ENCODE measurements at regions not wholly inside any gene's neighbourhood (a gene's known extent, or its start where the extent isn't known, plus 50 kb on each side); places are given as distances from the start of the nearest gene placed in this dataset.

DNA sequence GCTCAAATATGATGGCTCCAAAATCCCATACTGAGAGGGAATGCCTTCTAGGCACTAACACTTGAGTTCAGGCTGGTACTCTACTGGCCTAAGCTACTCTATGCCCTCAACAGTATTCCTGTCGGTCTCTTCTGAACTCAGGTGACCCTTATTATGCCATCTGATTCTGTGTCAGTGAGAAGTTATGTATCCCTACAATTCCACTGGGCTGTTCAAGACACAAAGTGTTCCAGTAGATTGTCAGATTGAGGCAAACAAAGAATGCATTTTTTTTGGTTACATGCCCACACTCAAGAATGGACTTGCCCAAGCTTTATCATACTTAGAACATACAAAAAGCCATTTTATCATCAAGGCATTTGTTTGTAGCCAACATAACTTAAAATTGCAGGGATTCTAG is 553.8 kb upstream of the PRMT6 start:
- Mint-ChIP-seq H3K9me3 (peaks cover 9 to 24% (median 18%) of the 10 kb centered on the region in 6 donors), H3K4me1 (no peaks in the 10 kb centered on the region), H3K4me3 (no peak overlapping the region), H3K36me3 (peaks cover 0 to 4% (median 0%) of the 10 kb centered on the region in 3 donors), H3K27ac (no peak overlapping the region), H3K27me3 (ENCODE audit: low read depth in 3 of 3) (no peaks in the 10 kb centered on the region)
- DNase-seq: no peak

DNA sequence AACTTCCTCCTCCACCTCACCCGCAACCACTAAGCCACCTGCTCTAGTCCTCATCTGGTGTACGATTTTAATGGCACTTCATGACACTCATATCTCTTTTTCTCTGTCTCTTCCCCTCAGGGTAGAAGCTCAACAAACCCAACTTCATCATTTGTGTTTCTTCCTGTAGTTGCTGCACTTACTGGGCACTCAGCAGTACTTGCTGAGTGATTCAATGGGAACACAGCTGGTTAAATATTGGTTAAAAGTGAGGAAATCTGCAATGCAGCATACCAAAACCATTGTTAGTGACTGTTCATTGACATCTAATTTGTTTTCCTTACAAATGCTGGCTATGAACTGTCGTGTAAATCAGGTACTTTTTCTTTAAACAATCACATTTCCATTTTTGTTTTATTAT is 541.1 kb upstream of the PRMT6 start:
- H3K36me3 Mint-ChIP-seq: no peaks in the 10 kb centered on the region
- peaks cover 3 to 24% (median 17%) of the 10 kb centered on the region in 6 donors for H3K9me3 Mint-ChIP-seq
- H3K27ac Mint-ChIP-seq: no peak overlapping the region
- no peak overlapping the region for H3K4me3 Mint-ChIP-seq
- H3K27me3 Mint-ChIP-seq (ENCODE audit: low read depth in 3 of 3): no peaks in the 10 kb centered on the region
- H3K4me1 Mint-ChIP-seq: no peaks in the 10 kb centered on the region
- DNase-seq: no peak

DNA sequence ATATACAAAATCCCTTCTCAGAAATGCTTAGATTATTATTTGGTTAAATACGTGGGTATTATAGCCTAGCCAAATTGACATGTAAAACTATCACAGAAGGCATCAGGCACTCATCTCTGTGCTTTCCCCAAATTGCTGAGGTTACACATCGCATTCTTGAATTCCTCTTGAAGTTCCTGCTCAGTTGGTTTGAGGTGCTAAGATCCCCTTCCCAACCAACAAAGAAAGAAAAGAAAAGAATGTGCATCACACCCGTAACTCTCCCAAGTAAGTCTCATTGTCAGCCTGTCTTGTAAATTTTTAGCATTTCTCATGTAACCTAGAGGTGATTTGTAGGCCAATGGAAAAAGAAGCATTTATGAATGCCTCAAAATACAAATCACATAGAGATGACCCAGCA is 539.2 kb upstream of the PRMT6 start:
- no peaks in the 10 kb centered on the region for H3K4me1 Mint-ChIP-seq
- no peak overlapping the region for H3K4me3 Mint-ChIP-seq
- peaks cover 3 to 20% (median 11%) of the 10 kb centered on the region in 6 donors for H3K9me3 Mint-ChIP-seq
- no peaks in the 10 kb centered on the region for H3K27me3 Mint-ChIP-seq (ENCODE audit: low read depth in 3 of 3)
- H3K27ac Mint-ChIP-seq: no peak overlapping the region
- no peaks in the 10 kb centered on the region for H3K36me3 Mint-ChIP-seq
- no peak for DNase-seq

- H3K9me3 Mint-ChIP-seq: peaks cover 3 to 45% (median 12%) of the 10 kb centered on the region in 6 donors
- H3K4me1 Mint-ChIP-seq: no peaks in the 10 kb centered on the region
- H3K27ac Mint-ChIP-seq: no peak overlapping the region
- H3K36me3 Mint-ChIP-seq: no peaks in the 10 kb centered on the region
- no peak for DNase-seq
- peaks cover 0 to 3% (median 0%) of the 10 kb centered on the region in 3 donors for H3K27me3 Mint-ChIP-seq (ENCODE audit: low read depth in 3 of 3)
- H3K4me3 Mint-ChIP-seq: no peak overlapping the region
Measured at GRCh38 chr1:106523497-106523896, 533.0 kb upstream of the PRMT6 start.

DNA sequence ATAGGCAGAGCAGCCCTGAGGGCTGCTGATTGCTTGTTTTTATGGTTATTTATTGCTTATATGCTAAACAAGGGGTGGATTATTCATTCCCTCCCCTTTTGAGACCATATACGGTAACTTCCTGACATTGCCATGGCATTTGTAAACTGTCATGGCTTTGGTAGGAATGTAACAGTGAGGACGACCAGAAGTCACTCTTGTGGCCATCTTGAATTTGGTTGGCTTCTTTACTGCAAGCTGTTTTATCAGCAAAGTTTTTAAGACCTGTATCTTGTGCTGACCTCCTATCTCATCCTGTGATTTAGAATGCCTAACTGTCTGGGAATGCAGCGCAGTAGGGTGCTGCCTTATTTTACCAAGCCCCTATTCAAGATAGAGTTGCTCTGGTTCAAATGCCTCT is 531.8 kb upstream of the PRMT6 start:
- no peak for DNase-seq
- no peak overlapping the region for H3K4me3 Mint-ChIP-seq
- no peaks in the 10 kb centered on the region for H3K4me1 Mint-ChIP-seq
- H3K27ac Mint-ChIP-seq: no peak overlapping the region
- H3K27me3 Mint-ChIP-seq (ENCODE audit: low read depth in 3 of 3): peaks cover 0 to 3% (median 0%) of the 10 kb centered on the region in 3 donors
- H3K9me3 Mint-ChIP-seq: peaks cover under 1 to 55% (median 20%) of the 10 kb centered on the region in 6 donors
- H3K36me3 Mint-ChIP-seq: peaks cover 0 to 1% (median 0%) of the 10 kb centered on the region in 3 donors

DNA sequence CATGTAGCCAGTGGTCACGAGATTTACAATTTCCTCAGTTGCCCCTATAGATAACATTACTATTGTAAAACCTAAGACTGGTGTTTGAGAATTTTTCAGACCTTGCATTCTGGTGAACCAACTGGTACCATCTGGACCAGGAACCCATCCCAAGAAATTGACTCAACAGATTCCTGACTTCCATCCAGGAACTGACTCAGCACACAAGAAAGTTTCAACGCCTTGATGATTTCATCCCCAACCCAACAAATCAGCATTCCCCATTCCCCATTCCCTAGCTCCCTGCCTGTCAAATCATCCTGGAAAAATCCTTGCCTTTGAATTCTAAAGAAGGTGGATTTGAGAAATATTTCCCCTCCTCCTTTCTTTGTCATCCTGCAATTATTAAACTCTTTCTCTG is 529.8 kb upstream of the PRMT6 start:
- Mint-ChIP-seq H3K36me3 (peaks cover 0 to 3% (median 0%) of the 10 kb centered on the region in 3 donors), H3K27me3 (ENCODE audit: low read depth in 3 of 3) (peaks cover 0 to 3% (median 0%) of the 10 kb centered on the region in 3 donors), H3K4me1 (no peaks in the 10 kb centered on the region), H3K4me3 (no peak overlapping the region), H3K9me3 (peaks cover 5 to 59% (median 31%) of the 10 kb centered on the region in 6 donors), H3K27ac (no peak overlapping the region)
- DNase-seq: no peak

- peaks cover 0 to 2% (median 0%) of the 10 kb centered on the region in 3 donors for H3K36me3 Mint-ChIP-seq
- DNase-seq: no peak
- no peak overlapping the region for H3K27ac Mint-ChIP-seq
- peaks cover 0 to 5% (median 2%) of the 10 kb centered on the region in 3 donors for H3K27me3 Mint-ChIP-seq (ENCODE audit: low read depth in 3 of 3)
- H3K4me1 Mint-ChIP-seq: no peaks in the 10 kb centered on the region
- H3K9me3 Mint-ChIP-seq: peaks cover 9 to 35% (median 27%) of the 10 kb centered on the region in 6 donors
- no peak overlapping the region for H3K4me3 Mint-ChIP-seq
Measured at GRCh38 chr1:106534612-106535011, 521.9 kb upstream of the PRMT6 start.

DNA sequence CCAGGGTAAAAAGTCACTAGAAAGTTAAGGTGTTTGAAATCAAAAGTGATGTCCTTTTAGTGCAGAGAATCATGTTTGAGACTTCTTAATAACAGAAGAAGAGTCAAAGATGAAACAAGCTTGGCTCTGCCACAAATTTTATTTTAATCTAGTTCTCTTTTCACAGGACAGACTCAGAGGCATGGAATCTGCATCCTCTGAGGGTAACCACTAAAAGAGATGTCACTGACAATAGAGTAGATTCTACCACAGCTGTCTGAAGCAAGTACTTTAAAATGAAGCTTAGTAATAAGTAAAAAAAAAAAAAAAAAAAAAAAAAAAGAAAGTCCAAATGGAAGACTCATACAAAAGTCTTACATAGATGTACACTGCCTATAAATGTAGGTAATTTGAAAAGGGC is 519.7 kb upstream of the PRMT6 start:
- H3K27ac Mint-ChIP-seq: no peak overlapping the region
- H3K4me1 Mint-ChIP-seq: no peaks in the 10 kb centered on the region
- no peak for DNase-seq
- H3K36me3 Mint-ChIP-seq: no peaks in the 10 kb centered on the region
- H3K9me3 Mint-ChIP-seq: peaks cover 7 to 39% (median 26%) of the 10 kb centered on the region in 6 donors
- peaks cover 0 to 5% (median 2%) of the 10 kb centered on the region in 3 donors for H3K27me3 Mint-ChIP-seq (ENCODE audit: low read depth in 3 of 3)
- no peak overlapping the region for H3K4me3 Mint-ChIP-seq

DNA sequence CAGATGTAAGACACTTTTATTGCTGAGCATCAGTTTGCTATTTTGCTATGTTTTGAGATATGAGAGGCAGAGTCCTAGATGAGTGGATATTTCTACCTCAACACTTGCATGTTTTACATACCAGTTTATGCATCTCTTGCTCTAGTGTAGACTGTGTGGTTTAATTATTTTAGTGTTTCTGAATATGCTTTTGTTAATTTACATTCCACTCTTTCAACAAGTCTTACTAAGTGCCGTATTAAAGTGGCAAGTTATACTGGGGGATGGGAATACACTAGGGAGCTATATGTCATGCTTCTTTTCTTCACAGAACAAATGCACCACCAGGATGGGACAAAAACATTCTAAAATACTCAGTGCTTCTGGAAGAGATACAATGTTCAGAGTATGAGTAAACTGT is 507.7 kb upstream of the PRMT6 start:
- Mint-ChIP-seq H3K27ac (no peak overlapping the region), H3K36me3 (no peaks in the 10 kb centered on the region), H3K27me3 (ENCODE audit: low read depth in 3 of 3) (peaks cover 0 to 4% (median 0%) of the 10 kb centered on the region in 3 donors), H3K4me1 (no peaks in the 10 kb centered on the region), H3K9me3 (peaks cover 6 to 58% (median 30%) of the 10 kb centered on the region in 6 donors), H3K4me3 (no peak overlapping the region)
- DNase-seq: no peak

DNA sequence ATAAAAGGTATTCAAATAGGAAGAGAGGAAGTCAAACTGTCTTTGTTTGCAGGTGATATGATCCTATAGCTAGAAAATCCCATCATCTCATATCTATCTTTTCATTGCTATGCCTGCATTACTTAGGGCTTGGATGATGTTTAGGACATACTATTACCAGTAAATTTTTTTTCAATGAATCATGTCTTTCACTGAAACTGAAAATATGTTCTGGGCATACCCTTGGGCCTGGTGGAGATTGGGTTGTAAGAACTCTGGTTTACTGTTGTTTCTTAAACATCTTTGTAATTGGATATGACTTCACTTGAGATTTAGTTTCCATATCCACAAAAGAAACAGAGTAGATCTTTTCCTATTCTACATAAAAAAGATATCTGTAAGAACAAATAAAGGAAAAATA is 502.2 kb upstream of the PRMT6 start:
- peaks cover 3 to 63% (median 34%) of the 10 kb centered on the region in 6 donors for H3K9me3 Mint-ChIP-seq
- peaks cover 0 to 3% (median 0%) of the 10 kb centered on the region in 3 donors for H3K27me3 Mint-ChIP-seq (ENCODE audit: low read depth in 3 of 3)
- H3K4me3 Mint-ChIP-seq: no peak overlapping the region
- H3K27ac Mint-ChIP-seq: no peak overlapping the region
- H3K4me1 Mint-ChIP-seq: no peaks in the 10 kb centered on the region
- H3K36me3 Mint-ChIP-seq: peaks cover 0 to 3% (median 0%) of the 10 kb centered on the region in 3 donors
- no peak for DNase-seq

DNA sequence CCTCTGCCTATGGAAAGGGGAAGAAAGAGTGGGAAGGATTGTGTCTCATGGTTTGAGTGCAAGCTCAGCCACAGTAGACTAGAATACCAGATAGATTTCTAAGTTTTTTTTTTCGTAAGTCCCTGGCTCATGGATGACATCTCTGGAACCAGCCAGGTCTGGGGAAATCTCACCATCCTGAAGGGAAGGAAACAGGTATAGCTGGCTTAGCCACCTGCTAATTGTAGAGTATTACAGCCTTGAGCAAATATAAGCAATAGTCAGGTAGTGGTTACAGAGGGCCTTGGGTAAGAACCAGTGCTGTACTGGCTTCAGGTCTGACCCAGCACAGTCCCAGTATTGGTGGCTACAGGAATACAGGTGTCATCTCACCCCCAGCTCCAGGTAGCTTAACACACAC is 500.9 kb upstream of the PRMT6 start:
- Mint-ChIP-seq H3K4me3 (no peak overlapping the region), H3K27me3 (ENCODE audit: low read depth in 3 of 3) (peaks cover 0 to 3% (median 3%) of the 10 kb centered on the region in 3 donors), H3K4me1 (no peaks in the 10 kb centered on the region), H3K27ac (no peak overlapping the region), H3K36me3 (peaks cover 0 to 3% (median 0%) of the 10 kb centered on the region in 3 donors), H3K9me3 (peaks cover 8 to 60% (median 36%) of the 10 kb centered on the region in 6 donors)
- DNase-seq: no peak

DNA sequence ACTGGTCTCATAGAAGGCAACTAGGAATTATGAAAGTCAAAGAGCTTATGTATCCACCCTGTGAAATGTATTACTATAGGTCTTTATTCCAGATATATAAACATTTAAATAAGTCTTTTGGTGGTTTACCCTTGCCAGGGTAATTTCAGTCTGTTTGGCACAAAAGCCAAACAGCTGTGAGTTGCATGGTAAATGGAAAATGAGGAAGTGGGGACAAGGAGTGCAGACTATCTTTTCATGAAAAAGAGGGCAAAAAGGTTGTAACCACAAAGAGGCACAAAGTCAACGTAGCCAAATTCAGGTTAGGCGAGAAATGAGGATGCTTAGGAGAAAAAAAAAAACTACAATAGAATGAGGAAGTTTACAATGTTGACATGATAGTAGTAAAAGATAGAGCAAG is 492.3 kb upstream of the PRMT6 start:
- H3K27ac Mint-ChIP-seq: no peak overlapping the region
- no peak overlapping the region for H3K4me3 Mint-ChIP-seq
- peaks cover 2 to 3% (median 2%) of the 10 kb centered on the region in 3 donors for H3K27me3 Mint-ChIP-seq (ENCODE audit: low read depth in 3 of 3)
- no peak for DNase-seq
- H3K36me3 Mint-ChIP-seq: no peaks in the 10 kb centered on the region
- H3K4me1 Mint-ChIP-seq: no peaks in the 10 kb centered on the region
- peaks cover 13 to 33% (median 25%) of the 10 kb centered on the region in 6 donors for H3K9me3 Mint-ChIP-seq

GRCh38 chr1:106568201-106568974 is 488.1 kb upstream of the PRMT6 start:
- Mint-ChIP-seq H3K4me1 (no peaks in the 10 kb centered on the region), H3K9me3 (peaks cover 5 to 36% (median 19%) of the 10 kb centered on the region in 6 donors), H3K36me3 (no peaks in the 10 kb centered on the region), H3K27ac (no peak overlapping the region), H3K27me3 (ENCODE audit: low read depth in 3 of 3) (peaks cover 0 to 2% (median 0%) of the 10 kb centered on the region in 3 donors), H3K4me3 (no peak overlapping the region)
- DNase-seq: no peak

DNA sequence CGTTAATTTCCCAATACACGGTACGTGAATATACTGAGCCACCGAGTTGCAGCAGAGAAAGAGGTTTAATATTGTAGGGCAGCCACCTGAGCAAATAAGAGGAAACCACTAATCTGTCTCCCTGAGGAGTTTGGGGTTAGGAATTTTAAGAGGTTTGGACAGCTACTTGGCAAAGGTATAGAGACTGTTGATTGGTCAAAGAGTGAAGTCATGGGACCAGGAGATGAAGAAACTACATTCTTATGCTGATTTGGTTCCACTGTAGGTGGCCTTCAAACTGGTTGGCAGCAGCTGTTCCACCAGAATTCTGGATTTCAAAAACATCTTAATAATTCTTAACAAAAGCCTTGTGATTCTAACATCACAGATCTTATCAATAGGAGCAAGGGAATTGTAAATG is 485.4 kb upstream of the PRMT6 start:
- Mint-ChIP-seq H3K9me3 (peaks cover 7 to 37% (median 15%) of the 10 kb centered on the region in 6 donors), H3K27me3 (ENCODE audit: low read depth in 3 of 3) (peaks cover 0 to 1% (median 0%) of the 10 kb centered on the region in 3 donors), H3K27ac (no peak overlapping the region), H3K4me1 (no peaks in the 10 kb centered on the region), H3K36me3 (no peaks in the 10 kb centered on the region), H3K4me3 (no peak overlapping the region)
- DNase-seq: no peak

All from immature natural killer cell (primary cell).